ENCODE measurements at regions not wholly inside any gene's neighbourhood (a gene's known extent, or its start where the extent isn't known, plus 50 kb on each side); places are given as distances from the start of the nearest gene placed in this dataset.
"Not testable (repeated sequence)": the region's sequence is repeated elsewhere in the genome, so short reads cannot be mapped to it uniquely, and the experiment has no call there.

GRCh38 chr18:38646296-38646695, 1080.7 kb upstream of the CELF4 start:
- DNase-seq (ENCODE audit: low read depth, low spot score), result no peak

GRCh38 chr18:38644875-38645641, 1079.5 kb upstream of the CELF4 start:
- DNase-seq (ENCODE audit: low read depth, low spot score), result no peak

GRCh38 chr18:38642711-38643110, 1077.1 kb upstream of the CELF4 start:
- no peak for DNase-seq (ENCODE audit: low read depth, low spot score)

- not testable (repeated sequence) for DNase-seq (ENCODE audit: low read depth, low spot score)
These were observed 1074.1 kb upstream of the CELF4 start for GRCh38 chr18:38639700-38640099.

GRCh38 chr18:38635709-38636430, 1070.3 kb upstream of the CELF4 start:
- no peak for DNase-seq (ENCODE audit: low read depth, low spot score)

DNA sequence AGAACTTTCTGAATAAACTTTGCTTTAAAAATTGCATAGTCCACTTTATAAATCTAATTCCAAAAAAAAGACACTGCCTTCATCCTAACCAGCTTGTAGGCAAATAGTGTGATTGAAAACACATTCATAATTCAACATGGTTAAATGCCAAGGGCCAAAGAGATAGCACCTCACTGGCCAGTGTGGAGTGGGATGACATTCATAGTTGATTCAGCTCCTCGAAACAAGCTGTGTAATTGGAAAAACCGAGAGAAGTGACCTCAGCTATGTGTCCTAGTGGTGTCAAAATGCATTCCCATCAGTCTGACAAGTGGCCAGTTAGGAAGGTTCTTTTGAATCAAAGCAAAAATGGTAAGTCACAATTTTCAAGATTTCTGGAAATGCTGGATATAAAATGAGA, 1068.5 kb upstream of the CELF4 start:
- no peak for DNase-seq (ENCODE audit: low read depth, low spot score)

GRCh38 chr18:38633333-38633732, 1067.7 kb upstream of the CELF4 start:
- no peak for DNase-seq (ENCODE audit: low read depth, low spot score)

GRCh38 chr18:38619129-38619528, 1053.5 kb upstream of the CELF4 start:
- no peak for DNase-seq (ENCODE audit: low read depth, low spot score)

- DNase-seq (ENCODE audit: low read depth, low spot score), result no peak
These were observed 1050.7 kb upstream of the CELF4 start for GRCh38 chr18:38616306-38616705.

GRCh38 chr18:38612904-38613303, 1047.3 kb upstream of the CELF4 start:
- no peak for DNase-seq (ENCODE audit: low read depth, low spot score)

GRCh38 chr18:38611036-38611964, 1045.7 kb upstream of the CELF4 start:
- no peak for DNase-seq (ENCODE audit: low read depth, low spot score)

DNA sequence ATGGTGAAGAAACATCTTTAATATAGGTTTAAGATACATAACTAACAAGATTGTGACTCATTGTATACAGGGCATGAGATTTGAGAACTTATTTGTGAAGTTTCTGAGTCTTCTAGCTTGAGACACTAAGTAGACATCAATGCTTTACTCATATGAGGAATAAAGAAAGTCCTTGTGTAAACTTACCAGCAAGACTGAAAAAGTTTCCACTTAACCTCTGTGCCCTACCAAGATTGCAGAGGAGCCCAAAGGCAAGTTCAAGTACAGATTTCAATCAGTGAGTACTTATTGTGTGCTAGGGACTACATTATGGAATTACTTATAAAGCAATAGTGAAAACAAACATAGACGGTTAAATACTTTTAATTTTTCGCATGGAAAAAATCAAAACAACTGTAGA, 1041.2 kb upstream of the CELF4 start:
- DNase-seq (ENCODE audit: low read depth, low spot score), result no peak

GRCh38 chr18:38602341-38602740, 1036.7 kb upstream of the CELF4 start:
- no peak for DNase-seq (ENCODE audit: low read depth, low spot score)

DNA sequence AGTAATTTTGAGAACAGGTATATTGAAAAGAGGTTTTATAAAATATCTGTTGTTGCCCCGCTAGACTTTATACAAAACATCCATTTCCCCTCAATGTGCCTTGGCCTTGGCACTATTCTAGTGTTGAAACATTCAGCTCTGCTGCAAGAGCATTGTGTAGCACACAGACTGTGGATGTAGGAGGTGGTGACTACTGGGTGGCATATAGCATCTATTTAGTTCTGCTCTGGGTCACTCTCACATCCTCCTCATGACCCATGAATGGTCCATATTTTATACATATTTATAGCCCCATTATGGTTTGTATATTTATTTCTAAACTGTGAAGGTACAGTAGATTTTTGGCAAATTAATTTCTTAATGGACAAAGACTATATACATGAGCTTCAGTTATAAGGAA, 1022.0 kb upstream of the CELF4 start:
- DNase-seq (ENCODE audit: low read depth, low spot score), result no peak

- DNase-seq (ENCODE audit: low read depth, low spot score), result no peak
These were observed 1020.7 kb upstream of the CELF4 start for GRCh38 chr18:38586327-38586726.

DNA sequence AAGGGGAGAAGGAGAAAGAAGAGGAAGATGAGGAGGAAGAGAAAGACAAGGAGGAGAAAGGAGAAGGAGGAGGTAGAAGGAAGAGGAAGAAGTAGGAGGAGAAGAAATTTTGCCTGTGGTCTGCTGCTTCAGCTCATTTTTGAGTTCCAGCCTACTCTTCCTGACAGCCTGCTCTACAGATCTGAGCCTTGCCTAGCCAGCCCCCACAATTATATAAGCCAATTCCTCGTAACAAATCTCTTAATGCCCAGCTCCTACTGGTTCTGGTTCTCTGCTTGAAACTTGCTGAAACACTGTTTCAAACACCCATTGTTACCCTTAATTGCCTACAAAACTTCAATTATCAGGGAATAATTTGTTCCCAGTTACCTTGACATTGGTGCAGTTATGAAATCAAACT, 1014.2 kb upstream of the CELF4 start:
- no peak for DNase-seq (ENCODE audit: low read depth, low spot score)

GRCh38 chr18:38576916-38577315, 1011.3 kb upstream of the CELF4 start:
- DNase-seq (ENCODE audit: low read depth, low spot score), result no peak

GRCh38 chr18:38576349-38576748, 1010.8 kb upstream of the CELF4 start:
- no peak for DNase-seq (ENCODE audit: low read depth, low spot score)

GRCh38 chr18:38575648-38576047, 1010.0 kb upstream of the CELF4 start:
- DNase-seq (ENCODE audit: low read depth, low spot score), result no peak

- DNase-seq (ENCODE audit: low read depth, low spot score), result no peak
These were observed 1009.4 kb upstream of the CELF4 start for GRCh38 chr18:38575023-38575422.

GRCh38 chr18:38572554-38573111, 1007.0 kb upstream of the CELF4 start:
- no peak for DNase-seq (ENCODE audit: low read depth, low spot score)

GRCh38 chr18:38571651-38572050, 1006.1 kb upstream of the CELF4 start:
- no peak for DNase-seq (ENCODE audit: low read depth, low spot score)
